Osteoblast (primary cell): ENCODE measurements at regions not wholly inside any gene's neighbourhood (a gene's known extent, or its start where the extent isn't known, plus 50 kb on each side); places are given as distances from the start of the nearest gene placed in this dataset.
A peak's percentile ranks its signal among the peaks of the same experiment; 100 is the strongest.

Experiments
- DNase-seq: peaks from one replicate; pipeline ENCODE4 v3.0.0; 2011; ENCODE audit warnings: low spot score, mixed read lengths; ENCODE audit not compliant: insufficient read length; ENCODE audit errors: missing footprints
- H2AFZ ChIP-seq: 2 replicates; pipeline ENCODE4 v1.6.0; 2011; ENCODE audit warnings: mild to moderate bottlenecking, low read length
- H3K27ac ChIP-seq: 2 replicates; pipeline ENCODE4 v1.5.1; 2011; ENCODE audit warnings: mild to moderate bottlenecking, low read depth, low read length, moderate library complexity
- H3K27me3 ChIP-seq: 2 replicates; pipeline ENCODE4 v1.6.0; 2012; ENCODE audit warnings: mild to moderate bottlenecking, control low read depth, inconsistent platforms, low read length, moderate library complexity; ENCODE audit not compliant: insufficient read depth
- H3K36me3 ChIP-seq: 2 replicates; pipeline ENCODE4 v1.5.1; 2011; ENCODE audit warnings: mild to moderate bottlenecking, low read length, control low read depth, moderate library complexity; ENCODE audit not compliant: insufficient read depth
- H3K4me1 ChIP-seq: 2 replicates; pipeline ENCODE4 v1.5.1; 2011; ENCODE audit warnings: mild to moderate bottlenecking, low read length, control low read depth, moderate library complexity; ENCODE audit not compliant: insufficient read depth
- H3K4me2 ChIP-seq: 2 replicates; pipeline ENCODE4 v1.6.0; 2011; ENCODE audit warnings: mild to moderate bottlenecking, low read length; ENCODE audit not compliant: insufficient read depth
- H3K4me3 ChIP-seq: fragments of 200-600 bp; sonication (generic); 3 replicates; pipeline ENCODE4 v1.5.1; 2012; ENCODE audit warnings: mild to moderate bottlenecking, low read length, inconsistent platforms; ENCODE audit not compliant: insufficient read depth
- H3K79me2 ChIP-seq: 2 replicates; pipeline ENCODE4 v1.6.0; 2012; ENCODE audit warnings: mild to moderate bottlenecking, low read length, control low read depth, inconsistent platforms; ENCODE audit not compliant: insufficient read depth
- H3K9me3 ChIP-seq: 2 replicates; pipeline ENCODE4 v1.5.1; 2011; ENCODE audit warnings: low read depth, low read length, control low read depth
- H4K20me1 ChIP-seq: 2 replicates; pipeline ENCODE4 v1.6.0; 2012; ENCODE audit warnings: mild to moderate bottlenecking, low read length, control low read depth; ENCODE audit not compliant: insufficient read depth
- TF ChIP-seq, protein P1 (sequence below): IDR thresholded peaks from 2 replicates; pipeline ENCODE4 v1.5.1; 2011; ENCODE audit warnings: mild to moderate bottlenecking, low read depth, low read length, moderate library complexity; ENCODE audit errors: extremely low read depth

DNA sequence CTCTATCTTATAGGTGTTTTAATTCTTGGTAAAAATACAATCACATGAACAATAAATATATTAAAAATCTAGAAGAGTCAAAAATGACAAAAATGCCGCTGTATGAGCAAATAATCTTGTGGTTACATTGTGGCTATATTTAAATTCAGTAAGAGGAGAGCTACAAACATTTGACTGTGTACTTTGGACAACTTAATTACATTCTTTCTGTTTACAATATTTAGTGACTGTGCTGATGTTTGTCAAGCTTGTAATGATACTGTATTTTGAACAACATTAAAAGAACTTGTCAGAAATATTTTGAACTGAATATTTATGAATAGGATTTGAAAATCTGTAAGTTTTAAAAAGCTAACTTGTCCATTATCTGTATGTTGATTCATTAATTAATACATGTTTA, 598.3 kb downstream of the SI start:
- Histone ChIP-seq H3K4me2 (no peak overlapping the region), H3K27ac (no peak overlapping the region), H3K4me3 (no peak overlapping the region), H3K27me3 (no peaks in the 10 kb centered on the region), H3K9me3 (peaks cover 7% of the 10 kb centered on the region), H3K36me3 (no peaks in the 10 kb centered on the region), H4K20me1 (no peaks in the 10 kb centered on the region), H3K79me2 (no peaks in the 10 kb centered on the region), H3K4me1 (no peaks in the 10 kb centered on the region), H2AFZ (no peak overlapping the region)
- DNase-seq = no peak
- TF ChIP-seq, protein P1, sequence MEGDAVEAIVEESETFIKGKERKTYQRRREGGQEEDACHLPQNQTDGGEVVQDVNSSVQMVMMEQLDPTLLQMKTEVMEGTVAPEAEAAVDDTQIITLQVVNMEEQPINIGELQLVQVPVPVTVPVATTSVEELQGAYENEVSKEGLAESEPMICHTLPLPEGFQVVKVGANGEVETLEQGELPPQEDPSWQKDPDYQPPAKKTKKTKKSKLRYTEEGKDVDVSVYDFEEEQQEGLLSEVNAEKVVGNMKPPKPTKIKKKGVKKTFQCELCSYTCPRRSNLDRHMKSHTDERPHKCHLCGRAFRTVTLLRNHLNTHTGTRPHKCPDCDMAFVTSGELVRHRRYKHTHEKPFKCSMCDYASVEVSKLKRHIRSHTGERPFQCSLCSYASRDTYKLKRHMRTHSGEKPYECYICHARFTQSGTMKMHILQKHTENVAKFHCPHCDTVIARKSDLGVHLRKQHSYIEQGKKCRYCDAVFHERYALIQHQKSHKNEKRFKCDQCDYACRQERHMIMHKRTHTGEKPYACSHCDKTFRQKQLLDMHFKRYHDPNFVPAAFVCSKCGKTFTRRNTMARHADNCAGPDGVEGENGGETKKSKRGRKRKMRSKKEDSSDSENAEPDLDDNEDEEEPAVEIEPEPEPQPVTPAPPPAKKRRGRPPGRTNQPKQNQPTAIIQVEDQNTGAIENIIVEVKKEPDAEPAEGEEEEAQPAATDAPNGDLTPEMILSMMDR = no peak

DNA sequence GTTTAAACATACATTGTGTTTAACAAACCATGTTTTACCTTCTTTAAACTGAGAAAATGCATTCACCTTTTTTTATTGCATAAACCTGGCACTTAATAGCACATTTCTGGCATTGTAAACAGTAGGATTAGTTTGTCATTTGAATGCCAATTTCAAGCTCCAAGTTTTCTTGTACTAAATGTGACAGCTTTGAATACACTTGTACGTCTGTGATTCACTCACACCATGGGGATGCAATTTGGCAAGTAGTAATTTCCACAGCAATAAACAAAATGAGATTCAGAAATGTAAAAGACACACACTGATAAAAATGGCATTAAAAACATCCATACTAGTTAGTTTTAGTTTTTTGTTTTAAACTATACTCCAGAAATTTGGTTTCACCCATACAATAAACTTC, 598.9 kb downstream of the SI start:
- TF ChIP-seq, protein P1 = no peak
- no peaks in the 10 kb centered on the region for H3K27me3 ChIP-seq

DNA sequence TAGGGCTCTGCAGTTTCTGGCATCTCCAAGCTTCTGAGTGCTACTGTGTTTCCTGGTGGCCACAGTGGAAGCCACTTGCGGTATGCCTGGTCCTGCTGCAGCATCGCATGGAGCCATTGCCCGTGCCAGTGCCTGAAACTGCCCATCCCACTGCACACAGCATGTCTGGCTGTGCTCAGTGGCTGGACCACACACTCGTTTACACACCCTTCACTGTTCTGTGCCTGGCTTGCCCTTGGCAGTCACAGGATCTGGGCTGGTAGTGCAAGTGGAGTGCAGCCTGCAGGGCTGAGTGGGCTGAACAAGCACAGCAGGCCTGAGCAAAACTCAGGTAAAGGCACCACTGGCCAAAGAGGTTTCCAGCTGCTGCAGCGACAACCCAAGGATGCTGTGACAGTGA, 600.0 kb downstream of the SI start:
- TF ChIP-seq, protein P1 = no peak
- Histone ChIP-seq H2AFZ (no peak overlapping the region), H3K27ac (no peak overlapping the region), H3K79me2 (no peaks in the 10 kb centered on the region), H3K9me3 (peaks cover 7% of the 10 kb centered on the region), H3K4me1 (no peaks in the 10 kb centered on the region), H3K4me2 (no peak overlapping the region), H3K36me3 (no peaks in the 10 kb centered on the region), H3K27me3 (no peaks in the 10 kb centered on the region), H4K20me1 (no peaks in the 10 kb centered on the region), H3K4me3 (no peak overlapping the region)
- DNase-seq = no peak

More for the DNA sequence above, 598.9 kb downstream of the SI start:
- DNase-seq = no peak
- Histone ChIP-seq H3K4me2 (no peak overlapping the region), H3K79me2 (no peaks in the 10 kb centered on the region), H3K9me3 (peaks cover 7% of the 10 kb centered on the region), H3K36me3 (no peaks in the 10 kb centered on the region), H4K20me1 (no peaks in the 10 kb centered on the region), H3K4me1 (no peaks in the 10 kb centered on the region), H2AFZ (no peak overlapping the region), H3K27ac (no peak overlapping the region), H3K4me3 (no peak overlapping the region)

- Histone ChIP-seq H3K27ac (no peak overlapping the region), H4K20me1 (no peaks in the 10 kb centered on the region), H3K27me3 (no peaks in the 10 kb centered on the region), H3K36me3 (no peaks in the 10 kb centered on the region), H3K79me2 (no peaks in the 10 kb centered on the region), H3K4me1 (no peaks in the 10 kb centered on the region), H3K4me3 (no peak overlapping the region), H3K9me3 (peaks cover 7% of the 10 kb centered on the region), H2AFZ (no peak overlapping the region), H3K4me2 (no peak overlapping the region)
- peak; percentile 17 for DNase-seq
- TF ChIP-seq, protein P1 = no peak
These were observed 600.9 kb downstream of the SI start for GRCh38 chr3:164477403-164477802.
